NB4 (cell line): ENCODE measurements at regions not wholly inside any gene's neighbourhood (a gene's known extent, or its start where the extent isn't known, plus 50 kb on each side); places are given as distances from the start of the nearest gene placed in this dataset.

Experiments
- DNase-seq: peaks from one replicate; pipeline ENCODE4 v3.0.0; 2010; ENCODE audit warnings: low read depth
- H3K4me3 ChIP-seq: one replicate; pipeline ENCODE4 v1.5.1; 2011; ENCODE audit warnings: mild to moderate bottlenecking, low read depth, low read length, moderate library complexity
- CTCF ChIP-seq: IDR thresholded peaks from one replicate; pipeline ENCODE4 v1.5.1; 2012; ENCODE audit warnings: low read depth, low read length
- MAX ChIP-seq: IDR thresholded peaks from 2 replicates; pipeline ENCODE4 v1.6.1; 2011; ENCODE audit warnings: low read depth, low read length
- MYC ChIP-seq: IDR thresholded peaks from 2 replicates; pipeline ENCODE4 v1.6.1; 2011; ENCODE audit warnings: low read depth, low read length
- POLR2A ChIP-seq: IDR thresholded peaks from 2 replicates; pipeline ENCODE4 v1.6.1; 2011; ENCODE audit warnings: mild to moderate bottlenecking; ENCODE audit not compliant: insufficient read length; ENCODE audit errors: extremely low read depth

GRCh38 chr10:105807935-105808587 lies 1167.0 kb downstream of the SORCS3 start:
- DNase-seq: no peak
- TF ChIP-seq CTCF (no peak), POLR2A (no peak), MAX (no peak), MYC (no peak)
- H3K4me3 ChIP-seq: no peak overlapping the region

GRCh38 chr10:105803206-105803605 lies 1162.1 kb downstream of the SORCS3 start:
- no peak for DNase-seq
- TF ChIP-seq MAX (no peak), MYC (no peak)
- H3K4me3 ChIP-seq: no peak overlapping the region

GRCh38 chr10:105800641-105801040 lies 1159.6 kb downstream of the SORCS3 start:
- DNase-seq: peak; percentile 37
- H3K4me3 ChIP-seq: no peak overlapping the region
- TF ChIP-seq CTCF (no peak), MYC (no peak), MAX (no peak), POLR2A (no peak)

GRCh38 chr10:105798328-105798889 lies 1157.3 kb downstream of the SORCS3 start:
- H3K4me3 ChIP-seq: no peak overlapping the region
- TF ChIP-seq MYC: no peak
- no peak for TF ChIP-seq CTCF
- TF ChIP-seq POLR2A: no peak
- no peak for TF ChIP-seq MAX
- DNase-seq: no peak

GRCh38 chr10:105797234-105797890 lies 1156.3 kb downstream of the SORCS3 start:
- peak; percentile 56 for DNase-seq
- TF ChIP-seq MYC: peak; percentile 33; the same call in 1 of the 2 replicates
- TF ChIP-seq POLR2A: no peak
- TF ChIP-seq CTCF: peak; percentile 51
- TF ChIP-seq MAX: no peak
- no peak overlapping the region for H3K4me3 ChIP-seq

- TF ChIP-seq MAX (no peak), CTCF (no peak), MYC (no peak), POLR2A (no peak)
- no peak for DNase-seq
- H3K4me3 ChIP-seq: no peak overlapping the region
Observed at GRCh38 chr10:105793071-105793470, 1152.0 kb downstream of the SORCS3 start.
